Endothelial cell (in vitro differentiated cells): ENCODE measurements at regions not wholly inside any gene's neighbourhood (a gene's known extent, or its start where the extent isn't known, plus 50 kb on each side); places are given as distances from the start of the nearest gene placed in this dataset.

Experiments
- DNase-seq: peaks from one replicate; pipeline ENCODE4 v3.0.0; 2021; ENCODE audit warnings: low spot score
- H3K27ac Mint-ChIP-seq: one replicate; pipeline ENCODE4 v1.8.0; 2021; ENCODE audit warnings: mixed read lengths, inconsistent platforms; ENCODE audit not compliant: unreplicated experiment
- H3K27me3 Mint-ChIP-seq: one replicate; pipeline ENCODE4 v1.8.0; 2021; ENCODE audit warnings: mild to moderate bottlenecking, moderate library complexity, mixed read lengths, inconsistent platforms; ENCODE audit not compliant: unreplicated experiment
- H3K36me3 Mint-ChIP-seq: one replicate; pipeline ENCODE4 v1.8.0; 2021; ENCODE audit warnings: mild to moderate bottlenecking, low read depth, mixed read lengths, inconsistent platforms; ENCODE audit not compliant: unreplicated experiment
- H3K4me1 Mint-ChIP-seq: one replicate; pipeline ENCODE4 v1.8.0; 2021; ENCODE audit warnings: mild to moderate bottlenecking, mixed read lengths, inconsistent platforms; ENCODE audit not compliant: unreplicated experiment
- H3K4me3 Mint-ChIP-seq: one replicate; pipeline ENCODE4 v1.8.0; 2021; ENCODE audit warnings: mild to moderate bottlenecking, mixed read lengths, inconsistent platforms; ENCODE audit not compliant: unreplicated experiment
- H3K9me3 Mint-ChIP-seq: one replicate; pipeline ENCODE4 v1.8.0; 2021; ENCODE audit warnings: mixed read lengths, inconsistent platforms; ENCODE audit not compliant: unreplicated experiment
- TF ChIP-seq, protein P1 (sequence below): fragments of 200-600 bp; sonication (generic); IDR thresholded peaks from one replicate; pipeline ENCODE4 v1.5.0; 2021; ENCODE audit warnings: antibody characterized with exemption; ENCODE audit not compliant: unreplicated experiment

DNA sequence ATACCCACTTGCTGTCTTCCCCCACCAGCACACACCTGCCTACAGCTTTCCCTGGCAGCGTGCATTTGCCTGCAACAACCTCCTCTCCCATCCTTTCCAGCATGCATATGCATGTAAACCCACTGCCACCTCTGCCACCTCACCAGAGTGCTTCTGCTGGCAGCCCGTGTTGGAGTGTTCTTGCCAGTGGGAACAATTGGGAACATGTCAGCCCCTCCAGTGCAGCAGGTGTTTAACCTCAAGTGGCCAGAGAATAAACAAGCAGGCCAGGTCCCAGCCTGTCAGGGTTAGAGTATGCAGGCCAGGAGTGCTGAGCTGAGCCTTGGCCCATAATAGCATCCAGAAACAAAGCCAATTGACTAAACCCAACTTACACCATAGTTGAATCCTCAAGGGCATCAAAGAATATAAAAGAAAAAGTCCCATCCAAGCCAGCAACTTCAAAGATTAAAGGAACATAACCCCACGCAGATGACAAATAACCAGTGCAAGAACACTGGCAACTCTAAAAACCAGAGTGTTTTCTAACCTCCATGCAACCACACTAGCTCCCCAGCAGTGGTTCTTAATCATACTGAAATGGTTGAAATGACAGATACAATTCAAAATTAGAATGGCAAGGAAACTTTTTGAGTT lies 1212.1 kb upstream of the CITED2 start:
- TF ChIP-seq, protein P1, sequence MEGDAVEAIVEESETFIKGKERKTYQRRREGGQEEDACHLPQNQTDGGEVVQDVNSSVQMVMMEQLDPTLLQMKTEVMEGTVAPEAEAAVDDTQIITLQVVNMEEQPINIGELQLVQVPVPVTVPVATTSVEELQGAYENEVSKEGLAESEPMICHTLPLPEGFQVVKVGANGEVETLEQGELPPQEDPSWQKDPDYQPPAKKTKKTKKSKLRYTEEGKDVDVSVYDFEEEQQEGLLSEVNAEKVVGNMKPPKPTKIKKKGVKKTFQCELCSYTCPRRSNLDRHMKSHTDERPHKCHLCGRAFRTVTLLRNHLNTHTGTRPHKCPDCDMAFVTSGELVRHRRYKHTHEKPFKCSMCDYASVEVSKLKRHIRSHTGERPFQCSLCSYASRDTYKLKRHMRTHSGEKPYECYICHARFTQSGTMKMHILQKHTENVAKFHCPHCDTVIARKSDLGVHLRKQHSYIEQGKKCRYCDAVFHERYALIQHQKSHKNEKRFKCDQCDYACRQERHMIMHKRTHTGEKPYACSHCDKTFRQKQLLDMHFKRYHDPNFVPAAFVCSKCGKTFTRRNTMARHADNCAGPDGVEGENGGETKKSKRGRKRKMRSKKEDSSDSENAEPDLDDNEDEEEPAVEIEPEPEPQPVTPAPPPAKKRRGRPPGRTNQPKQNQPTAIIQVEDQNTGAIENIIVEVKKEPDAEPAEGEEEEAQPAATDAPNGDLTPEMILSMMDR, result no peak
- H3K9me3 Mint-ChIP-seq, result no peaks in the 10 kb centered on the region
- DNase-seq, result no peak
- no peaks in the 10 kb centered on the region for H3K27me3 Mint-ChIP-seq
- no peak overlapping the region for H3K27ac Mint-ChIP-seq
- H3K4me1 Mint-ChIP-seq, result no peaks in the 10 kb centered on the region
- no peak overlapping the region for H3K4me3 Mint-ChIP-seq
- no peaks in the 10 kb centered on the region for H3K36me3 Mint-ChIP-seq

DNA sequence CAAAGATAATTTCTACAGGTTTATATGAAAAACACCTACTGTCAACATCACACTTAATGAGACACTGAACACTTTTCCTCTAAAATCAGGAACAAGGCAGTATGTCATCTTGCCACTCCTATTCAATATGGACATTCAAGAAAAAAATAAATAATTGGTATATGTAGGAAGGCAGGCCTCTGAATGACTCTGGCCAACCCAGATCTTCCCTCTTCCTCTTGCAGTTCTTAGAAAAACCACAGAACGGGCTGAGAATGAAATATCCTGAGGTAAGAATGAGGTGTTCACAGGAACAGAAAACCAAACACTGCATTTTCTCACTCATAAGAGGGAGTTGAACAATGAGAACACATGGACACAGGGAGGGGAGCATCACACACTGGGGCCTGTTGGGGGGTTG lies 1207.2 kb upstream of the CITED2 start:
- TF ChIP-seq, protein P1, result no peak
- no peak for DNase-seq
- Mint-ChIP-seq H3K36me3 (no peaks in the 10 kb centered on the region), H3K9me3 (no peaks in the 10 kb centered on the region), H3K27ac (no peak overlapping the region), H3K4me1 (no peaks in the 10 kb centered on the region), H3K4me3 (no peak overlapping the region), H3K27me3 (no peaks in the 10 kb centered on the region)

DNA sequence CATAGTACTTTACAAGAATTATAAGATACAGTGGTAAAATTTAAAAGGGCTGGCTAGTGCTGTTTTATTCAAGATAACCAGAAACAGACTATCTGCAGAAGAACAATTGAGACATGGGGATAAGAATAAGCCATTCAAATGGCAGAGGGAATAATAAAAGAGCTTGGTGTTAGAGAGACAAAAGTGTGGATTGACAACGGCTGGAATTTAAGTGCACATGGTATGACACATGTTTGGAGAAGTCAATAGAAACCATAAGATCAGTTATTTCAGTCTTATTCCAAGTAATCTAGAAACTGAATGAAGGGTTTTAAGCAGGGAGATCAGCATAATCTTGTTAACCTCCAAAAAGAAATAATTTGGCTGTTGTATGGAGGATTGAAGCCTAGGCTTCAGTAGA lies 1205.5 kb upstream of the CITED2 start:
- no peak for DNase-seq
- no peaks in the 10 kb centered on the region for H3K36me3 Mint-ChIP-seq
- H3K27ac Mint-ChIP-seq, result no peak overlapping the region
- no peaks in the 10 kb centered on the region for H3K27me3 Mint-ChIP-seq
- H3K9me3 Mint-ChIP-seq, result no peaks in the 10 kb centered on the region
- no peak overlapping the region for H3K4me3 Mint-ChIP-seq
- H3K4me1 Mint-ChIP-seq, result peaks cover 2% of the 10 kb centered on the region
- TF ChIP-seq, protein P1, result no peak

DNA sequence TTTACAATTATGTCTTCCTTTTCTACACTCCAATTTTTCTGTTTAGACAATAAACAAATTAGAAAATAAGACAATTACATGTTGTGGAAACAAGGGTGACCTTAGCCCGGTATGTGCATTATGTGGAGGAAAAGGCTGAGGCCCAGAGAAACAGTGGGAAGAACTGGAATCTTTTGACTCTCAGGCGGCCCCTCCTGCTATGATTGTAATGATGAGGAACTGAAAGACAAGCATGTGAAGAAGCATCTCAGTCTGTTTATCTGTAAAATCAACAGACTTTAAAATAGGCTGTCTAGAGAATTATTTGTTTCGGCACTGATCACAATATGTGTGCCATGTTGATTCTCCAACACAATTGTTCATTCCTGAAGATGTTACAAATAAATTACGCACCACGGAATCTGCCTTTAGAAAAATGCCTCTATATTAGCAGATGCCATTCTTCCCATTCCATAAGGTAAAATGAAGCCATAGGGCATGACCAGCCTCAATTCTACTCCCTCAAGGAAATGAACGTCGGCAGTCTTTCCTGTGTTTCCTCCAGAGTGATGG lies 1201.6 kb upstream of the CITED2 start:
- no peaks in the 10 kb centered on the region for H3K27me3 Mint-ChIP-seq
- no peak for DNase-seq
- H3K27ac Mint-ChIP-seq, result no peak overlapping the region
- TF ChIP-seq, protein P1, result no peak
- H3K9me3 Mint-ChIP-seq, result no peaks in the 10 kb centered on the region
- H3K4me3 Mint-ChIP-seq, result no peak overlapping the region
- peaks cover 8% of the 10 kb centered on the region for H3K4me1 Mint-ChIP-seq
- H3K36me3 Mint-ChIP-seq, result no peaks in the 10 kb centered on the region

DNA sequence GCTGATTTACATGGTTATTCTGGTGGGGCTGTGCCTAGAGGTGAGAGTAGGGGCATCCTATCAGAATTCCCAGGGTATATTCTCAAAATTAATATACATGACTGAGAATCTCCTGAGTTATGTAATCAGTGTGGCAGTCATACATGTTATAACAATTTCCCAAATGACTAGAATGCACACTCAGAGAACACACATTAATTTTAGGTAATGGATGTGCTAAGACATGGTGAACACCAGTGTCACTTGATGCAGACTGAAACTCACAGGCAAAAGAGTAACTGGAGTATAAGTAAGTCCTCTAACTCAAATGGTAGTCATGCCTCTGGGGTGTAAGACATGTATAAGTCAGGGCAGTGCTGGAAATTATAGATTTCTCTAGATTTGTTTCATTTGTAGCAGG lies 1198.4 kb upstream of the CITED2 start:
- Mint-ChIP-seq H3K4me3 (no peak overlapping the region), H3K36me3 (no peaks in the 10 kb centered on the region), H3K4me1 (peaks cover 8% of the 10 kb centered on the region), H3K9me3 (no peaks in the 10 kb centered on the region), H3K27me3 (peaks cover 2% of the 10 kb centered on the region), H3K27ac (no peak overlapping the region)
- DNase-seq, result no peak
- TF ChIP-seq, protein P1, result no peak
